Osteocyte (in vitro differentiated cells): ENCODE measurements at regions not wholly inside any gene's neighbourhood (a gene's known extent, or its start where the extent isn't known, plus 50 kb on each side); places are given as distances from the start of the nearest gene placed in this dataset.

Experiments
- DNase-seq: peaks from one replicate; pipeline ENCODE4 v3.0.0; 2021; ENCODE audit warnings: mixed read lengths; ENCODE audit not compliant: unreplicated experiment; ENCODE audit errors: extremely low spot score
- H3K27ac Mint-ChIP-seq: one replicate; pipeline ENCODE4 v1.8.0; 2021; ENCODE audit warnings: mild to moderate bottlenecking, mixed read lengths; ENCODE audit not compliant: unreplicated experiment
- H3K27me3 Mint-ChIP-seq: one replicate; pipeline ENCODE4 v1.8.0; 2021; ENCODE audit warnings: mixed read lengths; ENCODE audit not compliant: unreplicated experiment
- H3K36me3 Mint-ChIP-seq: one replicate; pipeline ENCODE4 v1.8.0; 2021; ENCODE audit warnings: mixed read lengths; ENCODE audit not compliant: unreplicated experiment
- H3K4me1 Mint-ChIP-seq: one replicate; pipeline ENCODE4 v1.8.0; 2021; ENCODE audit warnings: mixed read lengths; ENCODE audit not compliant: unreplicated experiment
- H3K4me3 Mint-ChIP-seq: one replicate; pipeline ENCODE4 v1.8.0; 2021; ENCODE audit warnings: mild to moderate bottlenecking, moderate library complexity, mixed read lengths; ENCODE audit not compliant: unreplicated experiment
- H3K9me3 Mint-ChIP-seq: one replicate; pipeline ENCODE4 v1.8.0; 2021; ENCODE audit warnings: mixed read lengths; ENCODE audit not compliant: unreplicated experiment
- TF ChIP-seq, protein P1 (sequence below): fragments of 200-600 bp; sonication (generic); IDR thresholded peaks from 2 replicates; pipeline ENCODE4 v1.5.0; 2021; ENCODE audit warnings: antibody characterized with exemption, mild to moderate bottlenecking, moderate library complexity

DNA sequence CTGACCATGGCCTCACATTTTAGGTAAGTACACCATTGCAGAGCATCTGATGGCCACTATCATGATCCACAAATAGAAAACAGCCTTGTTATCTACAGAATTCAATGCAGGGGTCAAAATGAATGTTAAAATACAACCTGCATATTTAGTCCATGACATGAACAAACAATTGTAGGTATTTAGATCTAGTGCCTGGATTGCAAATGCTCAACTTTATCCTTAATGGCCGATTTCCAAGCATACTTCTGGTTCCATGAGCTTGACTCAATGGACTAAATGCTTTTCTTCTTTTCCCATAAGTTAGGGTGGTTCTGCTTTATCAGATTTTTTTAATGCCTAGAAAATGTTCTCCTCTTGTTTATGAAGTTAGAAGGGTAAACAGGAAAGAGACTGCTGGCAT, 139.2 kb upstream of the TTC29 start:
- Mint-ChIP-seq H3K36me3 (no peaks in the 10 kb centered on the region), H3K27ac (no peak overlapping the region), H3K9me3 (no peaks in the 10 kb centered on the region), H3K27me3 (peaks cover 7% of the 10 kb centered on the region), H3K4me1 (peaks cover 4% of the 10 kb centered on the region), H3K4me3 (no peak overlapping the region)
- TF ChIP-seq, protein P1, sequence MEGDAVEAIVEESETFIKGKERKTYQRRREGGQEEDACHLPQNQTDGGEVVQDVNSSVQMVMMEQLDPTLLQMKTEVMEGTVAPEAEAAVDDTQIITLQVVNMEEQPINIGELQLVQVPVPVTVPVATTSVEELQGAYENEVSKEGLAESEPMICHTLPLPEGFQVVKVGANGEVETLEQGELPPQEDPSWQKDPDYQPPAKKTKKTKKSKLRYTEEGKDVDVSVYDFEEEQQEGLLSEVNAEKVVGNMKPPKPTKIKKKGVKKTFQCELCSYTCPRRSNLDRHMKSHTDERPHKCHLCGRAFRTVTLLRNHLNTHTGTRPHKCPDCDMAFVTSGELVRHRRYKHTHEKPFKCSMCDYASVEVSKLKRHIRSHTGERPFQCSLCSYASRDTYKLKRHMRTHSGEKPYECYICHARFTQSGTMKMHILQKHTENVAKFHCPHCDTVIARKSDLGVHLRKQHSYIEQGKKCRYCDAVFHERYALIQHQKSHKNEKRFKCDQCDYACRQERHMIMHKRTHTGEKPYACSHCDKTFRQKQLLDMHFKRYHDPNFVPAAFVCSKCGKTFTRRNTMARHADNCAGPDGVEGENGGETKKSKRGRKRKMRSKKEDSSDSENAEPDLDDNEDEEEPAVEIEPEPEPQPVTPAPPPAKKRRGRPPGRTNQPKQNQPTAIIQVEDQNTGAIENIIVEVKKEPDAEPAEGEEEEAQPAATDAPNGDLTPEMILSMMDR: no peak
- no peak for DNase-seq

GRCh38 chr4:147085781-147086180, 140.1 kb upstream of the TTC29 start:
- H3K36me3 Mint-ChIP-seq: no peaks in the 10 kb centered on the region
- peaks cover 12% of the 10 kb centered on the region for H3K27me3 Mint-ChIP-seq
- TF ChIP-seq, protein P1: no peak
- peaks cover 4% of the 10 kb centered on the region for H3K4me1 Mint-ChIP-seq
- no peak overlapping the region for H3K27ac Mint-ChIP-seq
- no peaks in the 10 kb centered on the region for H3K9me3 Mint-ChIP-seq
- no peak overlapping the region for H3K4me3 Mint-ChIP-seq
- DNase-seq: no peak

DNA sequence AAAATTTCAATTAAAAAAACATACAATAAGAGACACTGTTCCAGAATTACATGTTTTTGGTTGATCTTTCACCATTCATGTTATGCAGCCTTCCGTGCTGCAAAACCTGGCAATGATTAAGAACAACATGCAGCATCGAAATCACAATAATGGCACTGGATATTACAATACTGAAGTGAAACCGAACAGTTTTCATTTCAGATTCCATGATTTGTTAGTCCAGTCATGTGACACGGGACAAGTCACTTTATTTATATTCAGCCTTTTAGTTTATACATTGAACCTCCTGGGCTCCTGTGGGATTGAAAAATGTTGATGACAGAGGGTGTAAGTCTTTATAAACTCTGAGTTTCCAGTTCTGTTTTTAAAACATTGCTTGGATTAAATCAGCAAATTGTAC, 142.5 kb upstream of the TTC29 start:
- Mint-ChIP-seq H3K36me3 (no peaks in the 10 kb centered on the region), H3K9me3 (no peaks in the 10 kb centered on the region), H3K27ac (no peak overlapping the region), H3K4me1 (peaks cover 8% of the 10 kb centered on the region), H3K27me3 (peaks cover 12% of the 10 kb centered on the region), H3K4me3 (no peak overlapping the region)
- DNase-seq: no peak
- TF ChIP-seq, protein P1: no peak

GRCh38 chr4:147090486-147090885, 144.8 kb upstream of the TTC29 start:
- H3K4me3 Mint-ChIP-seq: no peak overlapping the region
- H3K9me3 Mint-ChIP-seq: no peaks in the 10 kb centered on the region
- H3K27ac Mint-ChIP-seq: no peak overlapping the region
- no peaks in the 10 kb centered on the region for H3K36me3 Mint-ChIP-seq
- peaks cover 12% of the 10 kb centered on the region for H3K27me3 Mint-ChIP-seq
- H3K4me1 Mint-ChIP-seq: peaks cover 7% of the 10 kb centered on the region
- TF ChIP-seq, protein P1: no peak
- no peak for DNase-seq

DNA sequence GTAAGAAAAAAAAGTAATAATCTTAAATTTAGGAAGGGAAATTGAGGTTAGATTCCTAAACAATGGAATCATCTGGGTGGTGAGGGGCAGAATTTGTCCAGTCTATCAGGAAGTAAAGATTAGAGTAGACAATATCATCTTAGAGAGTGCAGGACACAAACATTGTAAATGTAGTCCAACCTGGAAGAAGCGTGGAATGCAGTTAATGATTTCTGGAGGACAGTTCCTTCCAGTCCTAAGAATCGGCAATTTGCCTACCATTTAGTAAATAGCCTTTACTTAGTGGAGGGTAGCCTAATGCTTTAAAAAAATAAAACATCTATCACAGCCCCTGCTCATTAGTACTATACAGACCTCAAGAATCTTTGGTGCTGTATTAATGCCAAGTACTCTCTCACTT, 147.5 kb upstream of the TTC29 start:
- Mint-ChIP-seq H3K36me3 (no peaks in the 10 kb centered on the region), H3K4me3 (no peak overlapping the region), H3K27me3 (peaks cover 8% of the 10 kb centered on the region), H3K27ac (no peak overlapping the region), H3K9me3 (no peaks in the 10 kb centered on the region), H3K4me1 (peaks cover 23% of the 10 kb centered on the region)
- TF ChIP-seq, protein P1: no peak
- no peak for DNase-seq
